Fibroblast of villous mesenchyme (primary cell): ENCODE measurements at regions not wholly inside any gene's neighbourhood (a gene's known extent, or its start where the extent isn't known, plus 50 kb on each side); places are given as distances from the start of the nearest gene placed in this dataset.

Experiments
- DNase-seq: peaks from one replicate; pipeline ENCODE4 v3.0.0-alpha.2; 2010; ENCODE audit warnings: low read depth
- H3K4me3 ChIP-seq: 2 replicates; pipeline ENCODE4 v1.5.1; 2011; ENCODE audit warnings: low read depth, mild to moderate bottlenecking, low read length
- TF ChIP-seq, protein P1 (sequence below): IDR thresholded peaks from 2 replicates; pipeline ENCODE4 v1.5.1; 2012; ENCODE audit warnings: low read depth, mild to moderate bottlenecking, low read length; ENCODE audit not compliant: insufficient read depth

DNA sequence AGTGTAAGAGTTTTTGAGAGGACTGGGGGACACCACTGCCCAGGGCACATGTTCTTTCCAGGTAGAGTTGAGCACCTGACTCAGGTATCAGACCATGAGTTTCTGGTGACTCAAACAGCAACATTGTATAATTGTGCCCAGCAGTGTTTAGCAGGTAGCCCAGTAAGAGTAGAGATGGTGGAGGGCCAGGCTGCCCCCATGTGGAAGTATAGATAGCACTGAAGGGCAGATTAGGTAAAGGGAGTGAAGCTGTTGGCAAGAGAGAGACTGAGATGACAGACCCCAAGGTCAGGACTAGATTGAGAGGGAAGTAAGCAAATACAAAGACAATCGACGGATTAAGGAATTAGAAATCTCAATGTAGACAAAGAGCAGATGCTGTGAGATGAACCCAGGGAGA is 74.6 kb downstream of the TRIM42 start:
- H3K4me3 ChIP-seq, result no peak overlapping the region
- DNase-seq, result no peak
- TF ChIP-seq, protein P1, sequence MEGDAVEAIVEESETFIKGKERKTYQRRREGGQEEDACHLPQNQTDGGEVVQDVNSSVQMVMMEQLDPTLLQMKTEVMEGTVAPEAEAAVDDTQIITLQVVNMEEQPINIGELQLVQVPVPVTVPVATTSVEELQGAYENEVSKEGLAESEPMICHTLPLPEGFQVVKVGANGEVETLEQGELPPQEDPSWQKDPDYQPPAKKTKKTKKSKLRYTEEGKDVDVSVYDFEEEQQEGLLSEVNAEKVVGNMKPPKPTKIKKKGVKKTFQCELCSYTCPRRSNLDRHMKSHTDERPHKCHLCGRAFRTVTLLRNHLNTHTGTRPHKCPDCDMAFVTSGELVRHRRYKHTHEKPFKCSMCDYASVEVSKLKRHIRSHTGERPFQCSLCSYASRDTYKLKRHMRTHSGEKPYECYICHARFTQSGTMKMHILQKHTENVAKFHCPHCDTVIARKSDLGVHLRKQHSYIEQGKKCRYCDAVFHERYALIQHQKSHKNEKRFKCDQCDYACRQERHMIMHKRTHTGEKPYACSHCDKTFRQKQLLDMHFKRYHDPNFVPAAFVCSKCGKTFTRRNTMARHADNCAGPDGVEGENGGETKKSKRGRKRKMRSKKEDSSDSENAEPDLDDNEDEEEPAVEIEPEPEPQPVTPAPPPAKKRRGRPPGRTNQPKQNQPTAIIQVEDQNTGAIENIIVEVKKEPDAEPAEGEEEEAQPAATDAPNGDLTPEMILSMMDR, result no peak

DNA sequence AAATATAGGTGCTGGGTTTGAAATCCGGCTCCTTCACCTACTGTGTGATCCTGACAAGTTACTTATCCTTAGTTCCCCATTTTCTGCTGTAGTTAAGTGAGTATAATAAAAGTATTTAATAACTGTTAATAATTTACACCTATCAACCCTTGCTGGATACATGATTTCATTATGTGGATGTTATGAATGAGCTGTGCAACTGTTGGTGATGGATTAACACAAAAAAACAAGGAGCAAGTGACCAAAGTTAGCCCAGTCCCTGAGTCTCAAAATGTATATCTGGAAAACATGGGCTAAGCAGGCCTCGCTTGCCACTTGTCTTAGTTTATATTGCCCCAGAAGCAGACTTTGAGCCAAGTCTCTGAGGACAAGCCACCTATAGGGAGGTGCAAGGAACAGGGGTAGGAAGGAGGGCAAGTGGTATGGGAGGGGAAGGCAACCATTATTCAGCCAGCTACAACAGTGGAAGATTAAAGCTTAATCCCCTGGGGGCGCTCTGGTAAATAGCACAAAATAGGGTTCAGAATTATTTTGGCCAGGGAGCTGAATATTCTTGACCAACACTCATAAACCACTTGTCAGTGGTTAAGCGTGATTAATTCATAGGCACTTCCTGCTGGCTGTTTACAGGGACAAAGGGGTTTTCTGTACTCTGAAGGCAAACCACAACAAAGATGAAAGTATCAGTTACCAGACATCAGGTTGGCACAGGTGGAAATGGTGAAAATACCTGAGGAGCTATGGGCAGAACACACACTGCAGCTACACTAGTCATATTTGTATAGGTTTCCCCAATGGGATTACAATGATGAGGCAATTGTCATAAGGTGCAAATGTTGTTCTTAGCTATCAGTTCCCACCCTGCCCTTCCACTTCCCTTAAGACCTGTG is 76.2 kb downstream of the TRIM42 start:
- TF ChIP-seq, protein P1, result no peak
- no peak overlapping the region for H3K4me3 ChIP-seq
- DNase-seq, result no peak

DNA sequence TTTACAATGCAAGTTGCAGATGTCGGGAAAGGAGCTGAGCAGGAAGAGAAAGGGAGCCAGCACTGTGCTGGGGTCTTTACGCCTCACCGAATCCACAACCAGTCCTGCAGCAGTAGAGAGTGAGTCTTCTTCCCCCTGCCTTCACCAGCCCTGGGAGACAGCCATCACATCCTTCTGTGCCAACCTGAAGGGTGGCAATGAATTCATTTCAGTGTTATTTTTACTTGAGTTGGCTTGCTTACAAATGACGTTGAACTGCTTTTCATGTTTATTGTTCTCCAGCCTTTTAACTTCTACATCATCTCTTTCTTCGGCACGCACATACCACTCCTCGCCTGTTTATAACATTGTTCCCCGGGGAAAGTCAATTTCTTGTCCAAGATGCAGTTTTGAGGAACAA is 77.1 kb downstream of the TRIM42 start:
- no peak overlapping the region for H3K4me3 ChIP-seq
- DNase-seq, result no peak
- TF ChIP-seq, protein P1, result no peak

DNA sequence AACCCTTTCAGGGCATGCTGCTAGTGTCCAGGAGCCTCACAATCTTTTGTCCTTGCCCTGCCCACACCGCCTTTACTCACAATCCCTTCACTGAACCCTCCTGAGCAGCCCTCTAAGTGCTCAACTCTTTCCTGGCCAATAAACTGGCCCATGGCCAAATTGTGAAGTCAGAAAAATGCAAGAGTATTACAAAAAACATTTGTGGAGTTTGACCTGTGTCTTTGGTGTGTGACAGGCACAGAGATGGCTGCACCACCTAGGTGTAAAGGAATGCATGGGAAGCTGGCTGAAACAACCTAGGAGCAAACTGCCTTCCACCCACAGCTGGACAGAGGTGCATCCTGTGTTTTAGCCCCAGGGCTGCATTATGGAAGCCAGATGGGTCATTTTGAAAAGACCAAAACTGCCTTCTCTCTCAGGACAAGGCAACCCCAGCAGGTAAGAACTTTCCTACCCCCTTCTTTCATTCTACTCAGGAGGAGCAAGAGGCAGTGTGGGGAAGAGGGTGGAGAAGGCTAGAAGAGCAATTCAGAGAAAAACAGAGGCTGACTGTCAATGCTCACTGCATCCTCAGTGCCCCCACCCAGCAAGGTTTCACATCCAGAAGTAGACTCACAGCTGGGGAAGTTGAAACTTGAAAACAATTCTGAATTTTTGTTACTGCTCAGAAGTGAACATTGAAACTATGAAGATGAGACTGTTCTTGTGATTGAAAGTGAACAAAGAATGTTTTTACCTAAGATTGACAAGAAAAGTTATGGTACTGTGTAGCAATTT is 78.6 kb downstream of the TRIM42 start:
- no peak overlapping the region for H3K4me3 ChIP-seq
- DNase-seq, result no peak
- TF ChIP-seq, protein P1, result no peak

DNA sequence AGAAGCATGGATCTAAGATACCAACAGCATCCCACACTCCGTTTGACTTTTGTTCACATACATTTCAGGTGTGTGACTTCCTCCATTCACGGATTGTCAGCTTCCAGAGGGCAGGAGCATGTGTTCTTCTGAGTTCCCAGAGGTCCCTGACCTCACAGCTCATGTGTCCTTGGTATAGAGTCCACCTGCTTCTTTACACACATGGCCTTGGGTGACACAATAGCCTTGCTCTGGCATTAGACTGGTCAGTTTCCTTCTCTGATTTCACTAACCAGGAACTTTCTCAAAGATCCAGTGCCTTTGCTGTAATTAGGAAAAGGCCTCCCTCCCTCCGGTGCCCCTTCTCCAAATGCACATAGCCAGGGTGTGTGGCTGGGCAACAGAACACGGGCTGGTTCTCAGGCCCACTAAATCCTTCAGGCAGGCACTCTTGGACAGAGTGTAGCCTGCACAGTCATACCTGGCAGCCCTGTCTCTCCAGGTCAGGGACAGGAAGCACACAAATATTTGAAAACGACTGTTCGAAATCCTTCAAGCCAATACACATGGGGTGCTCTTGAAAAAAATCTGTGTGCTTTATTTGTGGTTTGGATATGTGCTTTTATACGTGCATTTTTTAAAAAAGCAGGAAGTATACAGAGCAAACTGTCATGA is 81.1 kb downstream of the TRIM42 start:
- TF ChIP-seq, protein P1, result no peak
- DNase-seq, result no peak
- no peak overlapping the region for H3K4me3 ChIP-seq

DNA sequence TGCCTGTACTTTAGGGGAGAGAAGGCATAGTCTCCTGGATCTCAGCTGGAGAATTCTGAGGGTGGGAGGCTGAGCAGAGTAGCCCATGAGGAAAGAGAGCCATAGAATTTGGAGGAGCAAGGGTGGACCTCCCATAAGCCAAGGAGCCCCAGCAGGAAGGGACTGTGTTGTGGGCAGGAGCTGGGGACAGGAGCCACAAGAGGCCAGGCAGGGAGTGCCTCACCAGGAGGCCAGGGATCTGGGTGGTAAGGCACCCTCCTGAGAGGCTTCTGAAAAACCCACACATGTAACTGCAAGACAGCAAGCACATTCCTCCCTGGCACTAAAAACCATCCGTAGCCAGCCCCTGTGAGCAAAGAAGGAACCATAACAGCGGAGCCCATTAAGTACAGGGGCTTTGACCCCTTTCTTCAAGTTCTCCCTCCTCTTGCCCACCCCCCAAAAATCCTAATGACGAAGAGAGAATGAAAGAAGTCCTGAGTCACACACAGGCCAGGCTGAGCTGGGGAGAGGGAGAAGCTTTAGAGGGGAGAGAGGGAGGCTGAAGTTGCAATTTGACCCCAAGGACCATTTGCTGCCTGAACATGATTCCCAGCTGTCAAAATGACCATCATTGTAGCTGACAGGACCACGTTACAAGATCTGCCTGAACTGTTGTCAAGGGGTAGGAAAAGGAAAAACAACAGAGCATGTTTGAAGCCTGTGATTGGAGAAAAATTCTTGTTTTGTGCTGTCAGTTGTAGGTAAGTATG is 82.6 kb downstream of the TRIM42 start:
- DNase-seq, result no peak
- TF ChIP-seq, protein P1, result no peak
- no peak overlapping the region for H3K4me3 ChIP-seq
